ENCODE measurements at regions not wholly inside any gene's neighbourhood (a gene's known extent, or its start where the extent isn't known, plus 50 kb on each side); places are given as distances from the start of the nearest gene placed in this dataset.

GRCh38 chr10:21169271-21169670 lies 272.2 kb upstream of the NEBL start:
- Histone ChIP-seq H3K4me1 (peaks cover 4 to 34% (median 13%) of the 10 kb centered on the region in 4 donors), H3K27me3 (peaks cover 23% of the 10 kb centered on the region), H3K4me3 (no peak overlapping the region), H3K36me3 (no peaks in the 10 kb centered on the region), H3K9me3 (no peaks in the 10 kb centered on the region), H3K27ac (no peak overlapping the region)
- intact Hi-C loops (cut with DNase I; ENCODE audit: low total_unique reads), result no loop called here
- in situ Hi-C loops (cut with MboI; ENCODE audit: low pct_ligation_motif_present in 1 of 4, low pct_unique_long_range_greater_than_20kb in 1 of 4, low sequenced_read_pairs in 3 of 4), result no loop called here
- 66 to 70% methylated on average over 4 of the region's 4 CpGs for WGBS, 2 donors (ENCODE audit: low coverage in 1 of 2)
- TF ChIP-seq, protein P1, sequence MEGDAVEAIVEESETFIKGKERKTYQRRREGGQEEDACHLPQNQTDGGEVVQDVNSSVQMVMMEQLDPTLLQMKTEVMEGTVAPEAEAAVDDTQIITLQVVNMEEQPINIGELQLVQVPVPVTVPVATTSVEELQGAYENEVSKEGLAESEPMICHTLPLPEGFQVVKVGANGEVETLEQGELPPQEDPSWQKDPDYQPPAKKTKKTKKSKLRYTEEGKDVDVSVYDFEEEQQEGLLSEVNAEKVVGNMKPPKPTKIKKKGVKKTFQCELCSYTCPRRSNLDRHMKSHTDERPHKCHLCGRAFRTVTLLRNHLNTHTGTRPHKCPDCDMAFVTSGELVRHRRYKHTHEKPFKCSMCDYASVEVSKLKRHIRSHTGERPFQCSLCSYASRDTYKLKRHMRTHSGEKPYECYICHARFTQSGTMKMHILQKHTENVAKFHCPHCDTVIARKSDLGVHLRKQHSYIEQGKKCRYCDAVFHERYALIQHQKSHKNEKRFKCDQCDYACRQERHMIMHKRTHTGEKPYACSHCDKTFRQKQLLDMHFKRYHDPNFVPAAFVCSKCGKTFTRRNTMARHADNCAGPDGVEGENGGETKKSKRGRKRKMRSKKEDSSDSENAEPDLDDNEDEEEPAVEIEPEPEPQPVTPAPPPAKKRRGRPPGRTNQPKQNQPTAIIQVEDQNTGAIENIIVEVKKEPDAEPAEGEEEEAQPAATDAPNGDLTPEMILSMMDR (IDR thresholded peaks at IDR 0.05), result no peak
- TF ChIP-seq EP300 (IDR thresholded peaks at IDR 0.05; ENCODE audit: low read depth) (no peak), POLR2A (IDR thresholded peaks at IDR 0.05) (no peak), POLR2AphosphoS5 (IDR thresholded peaks at IDR 0.05) (no peak)
- no peak for DNase-seq

- Histone ChIP-seq H3K9me3 (no peaks in the 10 kb centered on the region), H3K4me1 (peaks cover 0 to 21% (median 3%) of the 10 kb centered on the region in 4 donors), H3K27ac (no peak overlapping the region), H3K4me3 (peak overlapping the region in 1 of 4 donors; percentile 10), H3K27me3 (peaks cover 7% of the 10 kb centered on the region), H3K36me3 (no peaks in the 10 kb centered on the region)
- intact Hi-C loops (cut with DNase I; ENCODE audit: low total_unique reads), result no loop called here
- in situ Hi-C loops (cut with MboI; ENCODE audit: low pct_ligation_motif_present in 1 of 4, low pct_unique_long_range_greater_than_20kb in 1 of 4, low sequenced_read_pairs in 3 of 4), result no loop called here
- DNase-seq, result no peak
- TF ChIP-seq EP300 (IDR thresholded peaks at IDR 0.05; ENCODE audit: low read depth), result no peak
- TF ChIP-seq POLR2AphosphoS5 (IDR thresholded peaks at IDR 0.05), result no peak
- no peak for TF ChIP-seq POLR2A (IDR thresholded peaks at IDR 0.05)
- TF ChIP-seq, protein P1 (IDR thresholded peaks at IDR 0.05), result no peak
- 76 to 78% methylated on average over 8 of the region's 8 CpGs for WGBS, 2 donors (ENCODE audit: low coverage in 1 of 2)
These were observed 270.3 kb upstream of the NEBL start for GRCh38 chr10:21167288-21168010.

- peak; percentile 28 for DNase-seq
- Histone ChIP-seq H3K27me3 (no peaks in the 10 kb centered on the region), H3K4me1 (peaks cover 0 to 13% (median 2%) of the 10 kb centered on the region in 4 donors), H3K4me3 (peak overlapping the region in 2 of 4 donors; percentile 4 to 10), H3K27ac (no peak overlapping the region), H3K9me3 (no peaks in the 10 kb centered on the region), H3K36me3 (no peaks in the 10 kb centered on the region)
- intact Hi-C loops (cut with DNase I; ENCODE audit: low total_unique reads), result no loop called here
- no peak for TF ChIP-seq POLR2A (IDR thresholded peaks at IDR 0.05)
- TF ChIP-seq POLR2AphosphoS5 (IDR thresholded peaks at IDR 0.05), result no peak
- in situ Hi-C loops (cut with MboI; ENCODE audit: low pct_ligation_motif_present in 1 of 4, low pct_unique_long_range_greater_than_20kb in 1 of 4, low sequenced_read_pairs in 3 of 4), result no loop called here
- 48 to 86% methylated on average over 2 to 16 of the region's 16 CpGs for WGBS, 2 donors (ENCODE audit: low coverage in 1 of 2)
These were observed 269.6 kb upstream of the NEBL start for GRCh38 chr10:21166557-21167287.

DNA sequence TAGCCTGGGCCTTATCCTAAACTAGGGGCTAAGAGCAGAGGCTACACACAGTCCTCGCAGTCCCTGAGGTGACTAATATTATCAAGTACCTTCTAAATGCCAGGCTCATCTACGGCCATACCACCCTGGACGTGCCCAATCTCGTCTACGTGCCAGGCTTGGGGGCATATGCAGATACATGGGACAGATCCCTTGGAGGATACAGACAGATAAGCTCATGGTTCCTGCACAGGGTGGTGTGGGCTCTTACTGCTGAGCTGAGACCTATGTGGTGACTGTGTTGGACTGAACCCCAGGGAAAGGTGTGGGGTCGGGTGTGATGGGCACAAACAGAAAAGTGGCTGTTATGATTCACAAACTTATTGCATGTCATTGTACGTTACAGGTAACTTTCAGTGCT lies 268.4 kb upstream of the NEBL start:
- Histone ChIP-seq H3K4me1 (peaks cover 0 to 7% (median 2%) of the 10 kb centered on the region in 4 donors), H3K27ac (no peak overlapping the region), H3K9me3 (no peaks in the 10 kb centered on the region), H3K4me3 (no peak overlapping the region), H3K27me3 (no peaks in the 10 kb centered on the region), H3K36me3 (no peaks in the 10 kb centered on the region)
- intact Hi-C loops (cut with DNase I; ENCODE audit: low total_unique reads), result no loop called here
- TF ChIP-seq POLR2AphosphoS5 (IDR thresholded peaks at IDR 0.05) (no peak), EP300 (IDR thresholded peaks at IDR 0.05; ENCODE audit: low read depth) (no peak), POLR2A (IDR thresholded peaks at IDR 0.05) (no peak)
- TF ChIP-seq, protein P1 (IDR thresholded peaks at IDR 0.05), result no peak
- in situ Hi-C loops (cut with MboI; ENCODE audit: low pct_ligation_motif_present in 1 of 4, low pct_unique_long_range_greater_than_20kb in 1 of 4, low sequenced_read_pairs in 3 of 4), result no loop called here
- DNase-seq, result no peak
- WGBS, 2 donors (ENCODE audit: low coverage in 1 of 2), result 93 to 94% methylated on average over 2 to 7 of the region's 7 CpGs
